ENCODE measurements at regions not wholly inside any gene's neighbourhood (a gene's known extent, or its start where the extent isn't known, plus 50 kb on each side); places are given as distances from the start of the nearest gene placed in this dataset.

DNA sequence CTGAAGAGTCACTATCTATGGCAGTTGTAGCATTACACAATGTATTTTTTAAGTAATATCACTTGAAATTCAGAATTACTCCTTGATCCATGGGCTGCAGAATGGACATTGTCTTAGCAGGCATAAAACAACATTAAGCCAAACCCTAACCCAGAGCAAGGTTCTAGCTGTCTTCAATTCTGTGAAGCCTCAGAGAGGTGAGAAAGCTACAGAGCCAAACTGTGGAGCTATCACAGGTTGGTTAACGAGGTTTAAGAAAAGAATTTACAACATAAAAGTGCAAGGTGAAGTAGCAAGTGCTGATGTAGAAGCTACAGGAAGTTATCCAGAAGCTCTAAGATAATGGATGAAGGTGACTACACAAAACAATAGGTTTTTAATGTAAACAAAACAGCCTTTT is 582.7 kb upstream of the POT1 start:
- no peak for ATAC-seq
- TF ChIP-seq ZNF8 (CRISPR knock-in tag; IDR thresholded peaks at IDR 0.05) (no peak), PPARA (CRISPR knock-in tag; IDR thresholded peaks at IDR 0.05; ENCODE audit: borderline replicate concordance) (no peak), ZC3H10 (CRISPR knock-in tag; IDR thresholded peaks at IDR 0.05) (no peak), ZNF565 (CRISPR knock-in tag; conservative IDR thresholded peaks at IDR 0.05; ENCODE audit: low read depth) (no peak), TCF4 (CRISPR knock-in tag; IDR thresholded peaks at IDR 0.05; ENCODE audit: borderline replicate concordance) (no peak), ESRRG (CRISPR knock-in tag; IDR thresholded peaks at IDR 0.05) (no peak), ZNF70 (CRISPR knock-in tag; IDR thresholded peaks at IDR 0.05) (no peak), CSDC2 (CRISPR knock-in tag; IDR thresholded peaks at IDR 0.05) (no peak), OSR1 (CRISPR knock-in tag; IDR thresholded peaks at IDR 0.05) (no peak)
- TF ChIP-seq, protein P1, sequence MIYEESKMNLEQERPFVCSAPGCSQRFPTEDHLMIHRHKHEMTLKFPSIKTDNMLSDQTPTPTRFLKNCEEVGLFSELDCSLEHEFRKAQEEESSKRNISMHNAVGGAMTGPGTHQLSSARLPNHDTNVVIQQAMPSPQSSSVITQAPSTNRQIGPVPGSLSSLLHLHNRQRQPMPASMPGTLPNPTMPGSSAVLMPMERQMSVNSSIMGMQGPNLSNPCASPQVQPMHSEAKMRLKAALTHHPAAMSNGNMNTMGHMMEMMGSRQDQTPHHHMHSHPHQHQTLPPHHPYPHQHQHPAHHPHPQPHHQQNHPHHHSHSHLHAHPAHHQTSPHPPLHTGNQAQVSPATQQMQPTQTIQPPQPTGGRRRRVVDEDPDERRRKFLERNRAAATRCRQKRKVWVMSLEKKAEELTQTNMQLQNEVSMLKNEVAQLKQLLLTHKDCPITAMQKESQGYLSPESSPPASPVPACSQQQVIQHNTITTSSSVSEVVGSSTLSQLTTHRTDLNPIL (CRISPR knock-in tag; IDR thresholded peaks at IDR 0.05; ENCODE audit: low read depth) = no peak
- TF ChIP-seq, protein P2, sequence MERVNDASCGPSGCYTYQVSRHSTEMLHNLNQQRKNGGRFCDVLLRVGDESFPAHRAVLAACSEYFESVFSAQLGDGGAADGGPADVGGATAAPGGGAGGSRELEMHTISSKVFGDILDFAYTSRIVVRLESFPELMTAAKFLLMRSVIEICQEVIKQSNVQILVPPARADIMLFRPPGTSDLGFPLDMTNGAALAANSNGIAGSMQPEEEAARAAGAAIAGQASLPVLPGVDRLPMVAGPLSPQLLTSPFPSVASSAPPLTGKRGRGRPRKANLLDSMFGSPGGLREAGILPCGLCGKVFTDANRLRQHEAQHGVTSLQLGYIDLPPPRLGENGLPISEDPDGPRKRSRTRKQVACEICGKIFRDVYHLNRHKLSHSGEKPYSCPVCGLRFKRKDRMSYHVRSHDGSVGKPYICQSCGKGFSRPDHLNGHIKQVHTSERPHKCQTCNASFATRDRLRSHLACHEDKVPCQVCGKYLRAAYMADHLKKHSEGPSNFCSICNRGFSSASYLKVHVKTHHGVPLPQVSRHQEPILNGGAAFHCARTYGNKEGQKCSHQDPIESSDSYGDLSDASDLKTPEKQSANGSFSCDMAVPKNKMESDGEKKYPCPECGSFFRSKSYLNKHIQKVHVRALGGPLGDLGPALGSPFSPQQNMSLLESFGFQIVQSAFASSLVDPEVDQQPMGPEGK (CRISPR knock-in tag; IDR thresholded peaks at IDR 0.05; ENCODE audit: borderline replicate concordance) = no peak
- TF ChIP-seq, protein P3, sequence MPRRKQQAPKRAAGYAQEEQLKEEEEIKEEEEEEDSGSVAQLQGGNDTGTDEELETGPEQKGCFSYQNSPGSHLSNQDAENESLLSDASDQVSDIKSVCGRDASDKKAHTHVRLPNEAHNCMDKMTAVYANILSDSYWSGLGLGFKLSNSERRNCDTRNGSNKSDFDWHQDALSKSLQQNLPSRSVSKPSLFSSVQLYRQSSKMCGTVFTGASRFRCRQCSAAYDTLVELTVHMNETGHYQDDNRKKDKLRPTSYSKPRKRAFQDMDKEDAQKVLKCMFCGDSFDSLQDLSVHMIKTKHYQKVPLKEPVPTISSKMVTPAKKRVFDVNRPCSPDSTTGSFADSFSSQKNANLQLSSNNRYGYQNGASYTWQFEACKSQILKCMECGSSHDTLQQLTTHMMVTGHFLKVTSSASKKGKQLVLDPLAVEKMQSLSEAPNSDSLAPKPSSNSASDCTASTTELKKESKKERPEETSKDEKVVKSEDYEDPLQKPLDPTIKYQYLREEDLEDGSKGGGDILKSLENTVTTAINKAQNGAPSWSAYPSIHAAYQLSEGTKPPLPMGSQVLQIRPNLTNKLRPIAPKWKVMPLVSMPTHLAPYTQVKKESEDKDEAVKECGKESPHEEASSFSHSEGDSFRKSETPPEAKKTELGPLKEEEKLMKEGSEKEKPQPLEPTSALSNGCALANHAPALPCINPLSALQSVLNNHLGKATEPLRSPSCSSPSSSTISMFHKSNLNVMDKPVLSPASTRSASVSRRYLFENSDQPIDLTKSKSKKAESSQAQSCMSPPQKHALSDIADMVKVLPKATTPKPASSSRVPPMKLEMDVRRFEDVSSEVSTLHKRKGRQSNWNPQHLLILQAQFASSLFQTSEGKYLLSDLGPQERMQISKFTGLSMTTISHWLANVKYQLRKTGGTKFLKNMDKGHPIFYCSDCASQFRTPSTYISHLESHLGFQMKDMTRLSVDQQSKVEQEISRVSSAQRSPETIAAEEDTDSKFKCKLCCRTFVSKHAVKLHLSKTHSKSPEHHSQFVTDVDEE (CRISPR knock-in tag; IDR thresholded peaks at IDR 0.05) = no peak

DNA sequence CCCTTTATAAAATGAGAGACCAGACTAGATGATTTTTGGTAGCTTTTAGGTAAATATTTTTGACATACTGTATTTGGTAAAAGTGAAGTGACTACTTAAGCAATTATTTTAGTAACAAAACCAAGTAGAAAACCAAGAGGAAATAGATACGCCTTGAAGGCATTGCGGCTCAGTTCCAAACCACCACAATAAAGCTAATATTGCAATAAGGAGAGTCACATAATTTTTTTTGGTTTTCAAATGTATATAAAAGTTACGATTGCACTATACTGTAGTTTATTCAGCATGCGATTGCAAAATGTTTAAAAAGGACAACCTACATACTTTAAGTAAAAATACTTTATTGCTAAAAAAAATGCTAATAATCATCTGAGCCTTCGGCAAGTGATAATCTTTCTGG is 581.7 kb upstream of the POT1 start:
- no peak for ATAC-seq
- TF ChIP-seq ARNTL (CRISPR knock-in tag; IDR thresholded peaks at IDR 0.05; ENCODE audit: borderline replicate concordance, low read depth) (no peak), ZNF70 (CRISPR knock-in tag; IDR thresholded peaks at IDR 0.05) (no peak), SNAI2 (CRISPR knock-in tag; IDR thresholded peaks at IDR 0.05) (no peak), BACH2 (CRISPR knock-in tag; IDR thresholded peaks at IDR 0.05; ENCODE audit: borderline replicate concordance) (no peak), TOX (CRISPR knock-in tag; IDR thresholded peaks at IDR 0.05; ENCODE audit: borderline replicate concordance) (no peak), ESRRG (CRISPR knock-in tag; IDR thresholded peaks at IDR 0.05) (no peak), PPARA (CRISPR knock-in tag; IDR thresholded peaks at IDR 0.05; ENCODE audit: borderline replicate concordance) (no peak), ZFP3 (CRISPR knock-in tag; IDR thresholded peaks at IDR 0.05) (no peak), ZNF8 (CRISPR knock-in tag; IDR thresholded peaks at IDR 0.05) (no peak), CSDC2 (CRISPR knock-in tag; IDR thresholded peaks at IDR 0.05) (no peak), ISL1 (CRISPR knock-in tag; IDR thresholded peaks at IDR 0.05) (no peak), GLIS3 (CRISPR knock-in tag; IDR thresholded peaks at IDR 0.05) (no peak)
- TF ChIP-seq, protein P2 (CRISPR knock-in tag; IDR thresholded peaks at IDR 0.05; ENCODE audit: borderline replicate concordance) = no peak
- TF ChIP-seq, protein P1 (CRISPR knock-in tag; IDR thresholded peaks at IDR 0.05; ENCODE audit: low read depth) = no peak
- TF ChIP-seq, protein P3 (CRISPR knock-in tag; IDR thresholded peaks at IDR 0.05) = no peak
